Lung (tissue), 11 donors: ENCODE measurements at regions not wholly inside any gene's neighbourhood (a gene's known extent, or its start where the extent isn't known, plus 50 kb on each side); places are given as distances from the start of the nearest gene placed in this dataset.

Source experiments
- ATAC-seq: fragments of 200-7000 bp; cut with Tn5 transposase; one replicate; pipeline ENCODE4 v1.9.1; 2020; ENCODE audit warnings: moderate number of reproducible peaks; ENCODE audit not compliant: insufficient read depth, low FRiP score
- DNase-seq, 3 donors: peaks; one replicate each; pipeline ENCODE4 v3.0.0-alpha.2; 2013 to 2017
- H3K27ac ChIP-seq, 2 donors: one replicate each; pipeline ENCODE4 v1.5.1; 2013; ENCODE audit warnings: mild to moderate bottlenecking in 2 of 2, moderate library complexity in 2 of 2, control low read depth in 1 of 2, inconsistent platforms in 1 of 2, low read depth in 1 of 2, low read length in 1 of 2
- H3K27me3 ChIP-seq, 3 donors: one replicate each; pipeline ENCODE4 v1.5.1; 2013; ENCODE audit warnings: low read length in 2 of 3; ENCODE audit not compliant: control insufficient read depth in 3 of 3, insufficient read depth in 3 of 3
- H3K36me3 ChIP-seq, 4 donors: one replicate each; pipeline ENCODE4 v1.5.1; 2013; ENCODE audit warnings: low read length in 4 of 4, mild to moderate bottlenecking in 1 of 4, moderate library complexity in 1 of 4; ENCODE audit not compliant: control insufficient read depth in 4 of 4, insufficient read depth in 4 of 4
- H3K4me1 ChIP-seq, 5 donors: one replicate each; pipeline ENCODE4 v1.5.1; 2013; ENCODE audit warnings: low read length in 5 of 5, mild to moderate bottlenecking in 2 of 5, moderate library complexity in 1 of 5; ENCODE audit not compliant: control insufficient read depth in 5 of 5, insufficient read depth in 5 of 5
- H3K4me3 ChIP-seq: one replicate; pipeline ENCODE4 v1.5.1; 2013; ENCODE audit warnings: mild to moderate bottlenecking, control low read depth, moderate library complexity
- H3K9ac ChIP-seq, 2 donors: one replicate each; pipeline ENCODE4 v1.5.1; 2013; ENCODE audit warnings: low read length in 2 of 2, control low read depth in 1 of 2; ENCODE audit not compliant: insufficient read depth in 1 of 2
- H3K9me3 ChIP-seq, 4 donors: one replicate each; pipeline ENCODE4 v1.5.1; 2013; ENCODE audit warnings: low read length in 3 of 4, mild to moderate bottlenecking in 1 of 4, moderate library complexity in 1 of 4; ENCODE audit not compliant: control insufficient read depth in 4 of 4, insufficient read depth in 3 of 4
- CTCF ChIP-seq: IDR thresholded peaks from 2 replicates; pipeline ENCODE4 v1.5.1; 2012; ENCODE audit warnings: mild to moderate bottlenecking; ENCODE audit errors: control extremely low read depth, extremely low read depth
- WGBS, 2 donors: extraction: QIAGEN DNeasy Blood & Tissue Kit; methylation state at CpG; one replicate each; pipeline ENCODE4 v1.1.7; 2013; 5-methylcytosine and 5-hydroxymethylcytosine counted together
- donor health status: control.
- donor health status: control.
- donor health status: Bipolar disorder and iron deficiency.
- donor health status: healthy.
- donor health status: DM: yes; HTN: yes; CAD: no.

DNA sequence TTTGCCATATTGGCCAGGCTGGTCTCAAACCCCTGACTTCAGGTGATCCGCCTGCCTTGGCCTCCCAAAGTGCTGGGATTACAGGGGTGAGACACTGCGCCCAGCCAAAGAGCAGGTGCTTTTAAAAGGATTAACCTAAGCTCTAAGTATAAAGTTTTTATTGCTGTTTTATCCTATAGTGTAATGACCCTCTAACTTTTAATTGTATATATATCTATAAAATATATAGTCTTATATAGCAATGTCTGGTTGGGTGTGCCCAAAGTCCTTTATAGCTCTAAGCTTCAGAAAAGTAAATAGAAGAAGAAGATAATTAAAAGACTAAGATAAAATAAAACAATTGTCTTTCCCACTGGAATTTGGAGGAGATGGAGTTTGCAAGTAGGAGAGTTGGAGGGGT, 73.8 kb upstream of the ATP5PO start:
- Histone ChIP-seq H3K9ac (no peak overlapping the region), H3K4me3 (no peak overlapping the region), H3K4me1 (peaks cover 0 to 7% (median 0%) of the 10 kb centered on the region in 5 donors), H3K36me3 (no peaks in the 10 kb centered on the region), H3K27ac (no peak overlapping the region), H3K27me3 (peaks cover 0 to 3% (median 0%) of the 10 kb centered on the region in 3 donors), H3K9me3 (peaks cover 0 to 2% (median 0%) of the 10 kb centered on the region in 4 donors)
- DNase-seq (no peak), ATAC-seq (no peak)
- TF ChIP-seq CTCF: no peak
- 95% methylated on average over 2 of the region's 2 CpGs for WGBS, 2 donors

GRCh38 chr21:33988237-33989017, 72.8 kb upstream of the ATP5PO start:
- Histone ChIP-seq H3K27ac (no peak overlapping the region), H3K36me3 (no peaks in the 10 kb centered on the region), H3K4me1 (peaks cover 0 to 6% (median 0%) of the 10 kb centered on the region in 5 donors), H3K4me3 (no peak overlapping the region), H3K9me3 (peaks cover 0 to 2% (median 0%) of the 10 kb centered on the region in 4 donors), H3K9ac (no peak overlapping the region), H3K27me3 (peaks cover 0 to 3% (median 0%) of the 10 kb centered on the region in 3 donors)
- ATAC-seq (no peak), DNase-seq (no peak)
- WGBS, 2 donors: 84 to 88% methylated on average over 10 of the region's 10 CpGs
- no peak for TF ChIP-seq CTCF

- WGBS, 2 donors: 90 to 92% methylated on average over 5 of the region's 5 CpGs
- H3K9ac ChIP-seq: no peak overlapping the region
- H3K4me3 ChIP-seq: no peak overlapping the region
- H3K27me3 ChIP-seq: peaks cover 0 to 3% (median 0%) of the 10 kb centered on the region in 3 donors
- no peaks in the 10 kb centered on the region for H3K36me3 ChIP-seq
- ATAC-seq (no peak), DNase-seq (no peak)
- H3K27ac ChIP-seq: no peak overlapping the region
- H3K4me1 ChIP-seq: peaks cover 0 to 2% (median 0%) of the 10 kb centered on the region in 5 donors
- TF ChIP-seq CTCF: no peak
- H3K9me3 ChIP-seq: no peaks in the 10 kb centered on the region
Measured at GRCh38 chr21:33987461-33987860, 71.9 kb upstream of the ATP5PO start.
